Left kidney (tissue), 1 donor: ENCODE measurements at regions not wholly inside any gene's neighbourhood (a gene's known extent, or its start where the extent isn't known, plus 50 kb on each side); places are given as distances from the start of the nearest gene placed in this dataset.
"Not testable (repeated sequence)": the region's sequence is repeated elsewhere in the genome, so short reads cannot be mapped to it uniquely, and the experiment has no call there.

Source experiments
- DNase-seq: peaks from one replicate; pipeline ENCODE4 v3.0.0-alpha.2; 2013

- no peak for DNase-seq
Measured at GRCh38 chr13:90613076-90613795, 734.3 kb upstream of the MIR17HG start.

GRCh38 chr13:90615236-90615635 is 732.3 kb upstream of the MIR17HG start:
- no peak for DNase-seq

- DNase-seq: no peak
Measured at GRCh38 chr13:90615767-90616166, 731.7 kb upstream of the MIR17HG start.

DNA sequence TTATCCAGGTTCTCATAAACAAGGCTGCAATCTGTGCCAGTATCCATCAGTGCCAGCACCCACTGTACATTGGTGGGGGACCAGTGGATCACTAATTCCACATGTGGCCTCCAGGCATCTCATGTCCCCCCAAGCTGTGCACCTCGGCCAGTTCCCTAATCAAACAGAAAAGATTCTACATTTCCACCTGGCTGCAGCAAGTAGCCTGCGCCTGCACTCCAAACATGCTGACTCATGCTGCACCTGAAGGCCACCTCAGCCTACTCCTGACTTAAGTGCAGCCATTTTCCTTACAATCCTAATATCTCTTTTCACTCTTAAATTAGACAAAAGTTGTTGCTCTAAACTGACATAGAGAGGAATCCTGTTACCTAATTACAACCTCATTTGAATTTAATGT is 729.4 kb upstream of the MIR17HG start:
- no peak for DNase-seq

- DNase-seq: no peak
Measured at GRCh38 chr13:90622541-90622940, 724.9 kb upstream of the MIR17HG start.

- no peak for DNase-seq
Measured at GRCh38 chr13:90623318-90624011, 724.0 kb upstream of the MIR17HG start.

- DNase-seq: no peak
Measured at GRCh38 chr13:90627813-90628212, 719.7 kb upstream of the MIR17HG start.

DNA sequence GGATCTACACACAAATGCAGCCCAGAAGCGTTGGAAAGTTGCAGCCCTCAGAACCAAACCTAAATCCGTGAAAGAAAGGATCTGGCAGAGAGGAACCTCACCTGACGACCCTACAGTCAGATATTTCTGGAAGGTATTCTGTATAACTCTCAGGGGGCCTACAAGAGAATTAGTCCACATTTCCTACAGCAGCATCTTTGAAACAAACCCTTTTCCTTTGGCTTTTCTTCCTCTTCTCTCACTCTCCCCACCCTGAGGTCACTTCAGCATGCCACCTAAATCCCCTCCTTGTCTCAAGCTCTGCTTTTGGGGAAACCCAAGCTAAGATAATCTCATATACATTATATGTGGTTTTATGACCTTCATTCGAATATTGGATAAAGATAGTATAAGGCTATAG is 719.0 kb upstream of the MIR17HG start:
- DNase-seq: no peak

DNA sequence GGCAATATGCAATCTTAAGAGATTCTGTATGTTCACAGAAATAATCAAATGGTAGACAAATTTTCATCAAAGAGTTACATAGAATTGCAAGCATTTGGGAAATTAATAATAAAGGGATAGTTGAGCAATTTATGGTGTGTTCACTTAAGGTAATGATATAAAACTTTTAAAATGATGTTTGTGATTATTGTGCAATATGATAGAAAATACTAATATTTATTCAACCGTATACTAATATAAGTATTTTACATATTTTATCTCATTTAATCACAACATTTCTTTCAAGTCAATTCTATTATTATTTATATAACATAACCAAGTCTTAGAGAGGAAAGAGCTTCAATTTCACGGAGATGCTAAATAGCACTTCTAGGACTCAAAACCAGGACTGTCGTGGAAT is 716.8 kb upstream of the MIR17HG start:
- no peak for DNase-seq

- no peak for DNase-seq
Measured at GRCh38 chr13:90632184-90632583, 715.3 kb upstream of the MIR17HG start.

- no peak for DNase-seq
Measured at GRCh38 chr13:90633849-90634248, 713.6 kb upstream of the MIR17HG start.

GRCh38 chr13:90640976-90641375 is 706.5 kb upstream of the MIR17HG start:
- DNase-seq: no peak

- DNase-seq: no peak
Measured at GRCh38 chr13:90641884-90642283, 705.6 kb upstream of the MIR17HG start.

- no peak for DNase-seq
Measured at GRCh38 chr13:90645582-90645981, 701.9 kb upstream of the MIR17HG start.

DNA sequence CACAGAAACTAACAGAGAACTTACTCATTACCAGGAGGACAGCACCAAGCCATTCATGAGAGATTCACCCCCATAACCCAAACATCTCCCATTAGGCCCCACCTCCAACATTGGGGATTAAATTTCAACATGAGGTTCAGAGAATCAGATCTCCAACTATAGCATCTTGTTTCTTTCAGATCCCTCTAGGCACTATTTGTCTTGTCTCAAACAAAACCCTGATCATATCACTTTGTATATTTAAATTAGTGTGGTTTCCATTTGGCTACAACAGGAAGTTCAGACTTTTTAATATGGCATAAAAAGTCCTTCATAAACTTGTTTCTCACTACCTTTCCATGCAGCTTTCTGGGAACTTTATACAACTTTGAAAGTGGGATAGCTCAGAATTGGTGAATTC is 699.0 kb upstream of the MIR17HG start:
- DNase-seq: no peak

DNA sequence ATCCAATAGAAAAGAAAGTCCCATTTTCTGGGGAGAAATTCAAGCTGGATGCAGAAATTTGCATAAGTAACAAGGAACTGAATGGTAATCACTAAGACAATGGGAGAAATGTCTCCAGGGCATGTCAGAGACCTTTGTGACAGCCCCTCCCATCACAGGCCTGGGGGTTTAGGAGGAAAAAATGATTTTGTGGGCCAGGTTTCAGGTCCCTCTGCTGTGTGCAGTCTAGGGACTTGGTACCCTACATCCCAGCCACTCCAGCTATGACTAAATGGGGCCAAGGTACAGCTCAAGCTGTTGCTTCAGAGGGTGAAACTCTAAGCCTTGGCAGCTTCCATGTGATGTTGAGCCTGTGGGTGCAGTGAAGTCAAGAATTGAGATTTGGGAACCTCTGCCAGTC is 695.5 kb upstream of the MIR17HG start:
- DNase-seq: no peak

DNA sequence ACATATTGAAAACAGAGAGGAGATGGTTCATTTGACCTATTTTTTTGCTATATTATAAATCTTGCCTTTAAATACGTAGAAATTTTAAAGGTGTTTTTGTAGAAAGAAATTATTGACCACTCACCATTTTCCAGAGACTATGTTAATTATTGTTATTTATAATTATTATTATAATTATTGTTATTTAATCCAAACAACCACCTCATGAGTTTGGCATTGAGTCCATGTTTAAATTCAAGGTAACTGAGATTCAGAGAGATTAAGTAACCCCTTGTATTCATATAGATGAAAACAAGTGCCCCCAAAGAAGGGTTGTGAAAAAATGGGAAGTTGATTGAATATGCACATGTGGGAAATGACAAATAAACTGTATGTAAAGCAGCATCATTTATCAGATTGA is 692.5 kb upstream of the MIR17HG start:
- no peak for DNase-seq

DNA sequence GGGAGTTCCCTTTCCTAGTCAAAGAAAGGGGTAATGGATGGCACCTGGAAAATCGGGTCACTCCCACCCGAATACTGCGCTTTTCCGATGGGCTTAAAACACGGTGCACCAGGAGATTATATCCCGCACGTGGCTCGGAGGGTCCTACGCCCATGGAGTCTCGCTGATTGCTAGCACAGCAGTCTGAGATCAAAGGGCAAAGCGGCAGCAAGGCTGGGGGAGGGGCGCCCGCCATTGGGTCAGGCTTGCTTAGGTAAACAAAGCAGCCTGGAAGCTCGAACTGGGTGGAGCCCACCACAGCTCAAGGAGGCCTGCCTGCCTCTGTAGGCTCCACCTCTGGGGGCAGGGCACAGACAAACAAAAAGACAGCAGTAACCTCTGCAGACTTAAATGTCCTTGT is 683.3 kb upstream of the MIR17HG start:
- not testable (repeated sequence) for DNase-seq

- DNase-seq: peak; percentile 37
Measured at GRCh38 chr13:90673746-90674145, 673.7 kb upstream of the MIR17HG start.

GRCh38 chr13:90675129-90675528 is 672.4 kb upstream of the MIR17HG start:
- peak; percentile 24 for DNase-seq

GRCh38 chr13:90680826-90681225 is 666.7 kb upstream of the MIR17HG start:
- no peak for DNase-seq

- no peak for DNase-seq
Measured at GRCh38 chr13:90683711-90684131, 663.8 kb upstream of the MIR17HG start.

DNA sequence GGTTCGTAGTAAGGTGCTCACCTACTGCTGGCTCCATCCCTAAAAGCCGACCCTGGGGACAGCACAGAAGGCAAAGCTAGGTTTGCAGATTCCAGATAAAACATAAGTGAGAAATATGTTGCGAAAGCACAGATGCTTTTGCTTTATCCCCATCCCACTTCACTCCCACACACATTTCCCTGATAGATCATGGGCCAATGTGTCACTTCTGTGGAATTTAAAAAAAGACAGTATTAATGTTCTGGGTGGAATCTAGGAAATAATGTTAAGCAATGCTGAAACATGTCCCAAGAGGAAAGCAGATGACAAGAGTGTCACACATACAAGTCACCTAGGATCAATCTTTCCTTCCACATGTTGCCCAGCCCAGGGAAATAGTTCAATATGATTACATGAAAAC is 661.0 kb upstream of the MIR17HG start:
- DNase-seq: no peak

GRCh38 chr13:90689111-90689510 is 658.4 kb upstream of the MIR17HG start:
- no peak for DNase-seq
